HEK293 (cell line): ENCODE measurements at regions not wholly inside any gene's neighbourhood (a gene's known extent, or its start where the extent isn't known, plus 50 kb on each side); places are given as distances from the start of the nearest gene placed in this dataset.
A peak's percentile ranks its signal among the peaks of the same experiment; 100 is the strongest.

Source experiments
- CTCF ChIA-PET: fragments of 350-600 bp; formaldehyde crosslinking; extraction: SDS; loops from one replicate; lab custom pipeline; 2021; ENCODE audit warnings: antibody characterized with exemption; lab: Yijun Ruan, JAX
- POLR2A ChIA-PET: fragments of 300-600 bp; formaldehyde crosslinking; extraction: SDS; loops from one replicate; lab custom pipeline; 2020; ENCODE audit warnings: antibody characterized with exemption, inconsistent platforms; lab: Yijun Ruan, JAX
- H3K27ac ChIP-seq: fragments of 200-500 bp; sonication (Bioruptor generic); 2 replicates; pipeline ENCODE4 v1.5.1; 2014; ENCODE audit warnings: low read depth, low read length, control low read depth, inconsistent platforms; ENCODE audit errors: extremely low read depth
- H3K36me3 ChIP-seq, 2 experiments: fragments of 200-500 bp in 1 of 2; sonication (Bioruptor generic) in 1 of 2; 1 replicate in 1 of 2; 2 replicates in 1 of 2; pipeline ENCODE4 v1.5.1; 2014 to 2017; ENCODE audit warnings: inconsistent platforms in 2 of 2, low read length in 2 of 2; ENCODE audit not compliant: control insufficient read depth in 2 of 2, insufficient read depth in 1 of 2
- H3K4me1 ChIP-seq: fragments of 200-500 bp; sonication (Bioruptor generic); 2 replicates; pipeline ENCODE4 v1.5.1; 2014; ENCODE audit warnings: mild to moderate bottlenecking, low read length, inconsistent platforms; ENCODE audit not compliant: control insufficient read depth, insufficient read depth
- H3K4me3 ChIP-seq: 2 replicates; pipeline ENCODE4 v1.5.1; 2011; ENCODE audit warnings: low read depth, mild to moderate bottlenecking, control low read depth, low read length, moderate library complexity
- H3K9me3 ChIP-seq: fragments of 200-500 bp; sonication (Bioruptor generic); 2 replicates; pipeline ENCODE4 v1.5.1; 2014; ENCODE audit warnings: low read depth, low read length, inconsistent platforms; ENCODE audit not compliant: control insufficient read depth, insufficient read depth
- BCL11B ChIP-seq: fragments of 450-650 bp; formaldehyde crosslinking; IDR thresholded peaks from 2 replicates; pipeline ENCODE4 v1.5.1; 2016; ENCODE audit warnings: low read depth, missing biosample characterization, missing genetic modification characterization
- BCL6B ChIP-seq: fragments of 450-650 bp; formaldehyde crosslinking; IDR thresholded peaks from 2 replicates; pipeline ENCODE4 v1.5.1; 2017; ENCODE audit warnings: missing biosample characterization, missing genetic modification characterization
- HOXA7 ChIP-seq: sonication (generic); formaldehyde crosslinking; IDR thresholded peaks from 2 replicates; pipeline ENCODE4 v1.8.1; 2022; ENCODE audit warnings: missing genetic modification reagents, borderline replicate concordance
- IKZF3 ChIP-seq: fragments of 450-650 bp; IDR thresholded peaks from 2 replicates; pipeline ENCODE4 v1.5.0; 2018; ENCODE audit warnings: missing biosample characterization, mild to moderate bottlenecking, missing genetic modification characterization, moderate library complexity
- KLF9 ChIP-seq: fragments of 450-650 bp; formaldehyde crosslinking; IDR thresholded peaks from 2 replicates; pipeline ENCODE4 v1.5.1; 2016; ENCODE audit warnings: missing biosample characterization, missing genetic modification characterization, low read depth
- MEIS1 ChIP-seq: sonication (generic); formaldehyde crosslinking; IDR thresholded peaks from 2 replicates; pipeline ENCODE4 v1.8.1; 2022; ENCODE audit warnings: missing genetic modification reagents, mild to moderate bottlenecking, borderline replicate concordance
- SCRT1 ChIP-seq: fragments of 450-650 bp; formaldehyde crosslinking; IDR thresholded peaks from 2 replicates; pipeline ENCODE4 v1.5.1; 2016; ENCODE audit warnings: missing biosample characterization, missing genetic modification characterization, borderline replicate concordance
- SCRT2 ChIP-seq: fragments of 450-650 bp; formaldehyde crosslinking; IDR thresholded peaks from 2 replicates; pipeline ENCODE4 v1.5.1; 2016; ENCODE audit warnings: missing biosample characterization, missing genetic modification characterization
- ZBTB26 ChIP-seq: fragments of 450-650 bp; formaldehyde crosslinking; optimal IDR thresholded peaks from 2 replicates; pipeline ENCODE3; 2016; ENCODE audit warnings: missing biosample characterization, mild to moderate bottlenecking, missing genetic modification characterization
- ZBTB6 ChIP-seq: fragments of 450-650 bp; formaldehyde crosslinking; IDR thresholded peaks from 2 replicates; pipeline ENCODE4 v1.5.1; 2017; ENCODE audit warnings: missing biosample characterization, missing genetic modification characterization
- ZBTB7A ChIP-seq: fragments of 450-650 bp; formaldehyde crosslinking; IDR thresholded peaks from 2 replicates; pipeline ENCODE4 v1.5.1; 2016; ENCODE audit warnings: low read depth, missing biosample characterization, missing genetic modification characterization
- ZFP3 ChIP-seq: fragments of 450-650 bp; formaldehyde crosslinking; IDR thresholded peaks from 2 replicates; pipeline ENCODE4 v1.5.1; 2016; ENCODE audit warnings: low read depth, missing biosample characterization, missing genetic modification characterization
- ZIC2 ChIP-seq: fragments of 450-650 bp; formaldehyde crosslinking; IDR thresholded peaks from 2 replicates; pipeline ENCODE4 v1.5.1; 2016; ENCODE audit warnings: missing biosample characterization, missing genetic modification characterization
- ZNF155 ChIP-seq: fragments of 450-650 bp; formaldehyde crosslinking; IDR thresholded peaks from 2 replicates; pipeline ENCODE4 v1.5.1; 2016; ENCODE audit warnings: missing biosample characterization, missing genetic modification characterization
- ZNF2 ChIP-seq: fragments of 450-650 bp; formaldehyde crosslinking; IDR thresholded peaks from 2 replicates; pipeline ENCODE4 v1.5.1; 2016; ENCODE audit warnings: missing biosample characterization, missing genetic modification characterization
- ZNF221 ChIP-seq: fragments of 450-650 bp; formaldehyde crosslinking; IDR thresholded peaks from 2 replicates; pipeline ENCODE4 v1.5.1; 2017; ENCODE audit warnings: missing biosample characterization, missing genetic modification characterization, borderline replicate concordance
- ZNF335 ChIP-seq: fragments of 450-650 bp; formaldehyde crosslinking; conservative IDR thresholded peaks from 2 replicates; pipeline ENCODE4 v1.5.1; 2016; ENCODE audit warnings: missing biosample characterization, missing genetic modification characterization
- ZNF423 ChIP-seq: fragments of 450-650 bp; formaldehyde crosslinking; IDR thresholded peaks from 2 replicates; pipeline ENCODE4 v1.5.1; 2016; ENCODE audit warnings: missing biosample characterization, missing genetic modification characterization
- ZNF629 ChIP-seq: fragments of 450-650 bp; formaldehyde crosslinking; IDR thresholded peaks from 2 replicates; pipeline ENCODE4 v1.5.1; 2017; ENCODE audit warnings: missing biosample characterization, missing genetic modification characterization
- ZNF670 ChIP-seq: fragments of 450-650 bp; formaldehyde crosslinking; IDR thresholded peaks from 2 replicates; pipeline ENCODE4 v1.5.1; 2016; ENCODE audit warnings: missing biosample characterization, missing genetic modification characterization, low read depth
- ZSCAN30 ChIP-seq: fragments of 450-650 bp; IDR thresholded peaks from 2 replicates; pipeline ENCODE4 v1.5.1; 2018; ENCODE audit warnings: missing biosample characterization, mild to moderate bottlenecking, missing genetic modification characterization, moderate library complexity
- ZSCAN4 ChIP-seq: fragments of 450-650 bp; formaldehyde crosslinking; IDR thresholded peaks from 2 replicates; pipeline ENCODE4 v1.5.1; 2017; ENCODE audit warnings: missing biosample characterization, missing genetic modification characterization

GRCh38 chr1:233490488-233490887 lies 123.4 kb upstream of the KCNK1 start:
- CTCF ChIA-PET, result interaction anchor here (1.1 to 1.3 kb wide), 2 partner anchors 30 to 49 kb away, joined by 3 read pairs; no protein-coding TSS in a partner anchor
- Histone ChIP-seq H3K4me3 (no peak overlapping the region), H3K27ac (no peak overlapping the region), H3K4me1 (no peaks in the 10 kb centered on the region), H3K9me3 (no peaks in the 10 kb centered on the region), H3K36me3 (no peaks in the 10 kb centered on the region)
- no peak for TF ChIP-seq ZSCAN4 (tag by site-specific recombination)
- peak; percentile 80 for TF ChIP-seq ZIC2 (tag by site-specific recombination)
- TF ChIP-seq ZNF335, result peak; percentile 45; the same call in 1 of the 2 replicates
- TF ChIP-seq ZSCAN30 (tag by site-specific recombination), result no peak
- TF ChIP-seq ZNF423 (tag by site-specific recombination), result 0 out of 2 replicates have a peak, but pooled peaks have one; percentile 19
- POLR2A ChIA-PET, result no interaction called here

GRCh38 chr1:233491953-233492620 lies 121.8 kb upstream of the KCNK1 start:
- Histone ChIP-seq H3K9me3 (no peaks in the 10 kb centered on the region), H3K36me3 (no peaks in the 10 kb centered on the region), H3K27ac (no peak overlapping the region), H3K4me3 (no peak overlapping the region), H3K4me1 (no peaks in the 10 kb centered on the region)
- ChIA-PET POLR2A (no interaction called here), CTCF (interaction anchor here (1.3 to 2.0 kb wide), 3 partner anchors 26 to 834 kb away, joined by 3 to 10 read pairs (median 5); no protein-coding TSS in a partner anchor)
- TF ChIP-seq SCRT1 (0 out of 2 replicates have a peak, but pooled peaks have one; percentile 67), ZBTB6 (no peak), SCRT2 (peak; percentile 40; the same call in 1 of the 2 replicates), HOXA7 (CRISPR knock-in tag) (no peak)

GRCh38 chr1:233496993-233497392 lies 116.9 kb upstream of the KCNK1 start:
- no peaks in the 10 kb centered on the region for H3K9me3 ChIP-seq
- no peak overlapping the region for H3K27ac ChIP-seq
- no peak overlapping the region for H3K4me3 ChIP-seq
- CTCF ChIA-PET, result interaction anchor here (0.6 to 3.8 kb wide), 2 partner anchors 56 to 71 kb away, joined by 3 to 12 read pairs; no protein-coding TSS in a partner anchor
- H3K4me1 ChIP-seq, result no peaks in the 10 kb centered on the region
- no peaks in the 10 kb centered on the region for H3K36me3 ChIP-seq
- POLR2A ChIA-PET, result no interaction called here
- TF ChIP-seq IKZF3 (tag by site-specific recombination), result no peak
- no peak for TF ChIP-seq ZBTB26 (tag by site-specific recombination)
- TF ChIP-seq ZNF629 (tag by site-specific recombination), result no peak
- TF ChIP-seq KLF9 (tag by site-specific recombination), result no peak
- TF ChIP-seq BCL11B (tag by site-specific recombination), result no peak
- TF ChIP-seq ZNF155 (tag by site-specific recombination), result no peak
- no peak for TF ChIP-seq ZNF2
- no peak for TF ChIP-seq ZNF670 (tag by site-specific recombination)
- no peak for TF ChIP-seq ZFP3
- TF ChIP-seq ZNF423 (tag by site-specific recombination), result no peak
- no peak for TF ChIP-seq ZBTB7A (tag by site-specific recombination)
- TF ChIP-seq MEIS1, result no peak
- TF ChIP-seq ZNF221 (tag by site-specific recombination), result no peak
- no peak for TF ChIP-seq BCL6B (tag by site-specific recombination)
